ENCODE measurements at regions not wholly inside any gene's neighbourhood (a gene's known extent, or its start where the extent isn't known, plus 50 kb on each side); places are given as distances from the start of the nearest gene placed in this dataset.
A peak's percentile ranks its signal among the peaks of the same experiment; 100 is the strongest.

GRCh38 chr1:230515451-230516145 lies 89.5 kb upstream of the PGBD5 start:
- DNase-seq (ENCODE audit: low spot score): no peak

GRCh38 chr1:230510496-230510895 lies 84.4 kb upstream of the PGBD5 start:
- no peak for DNase-seq (ENCODE audit: low spot score)

GRCh38 chr1:230509281-230509977 lies 83.3 kb upstream of the PGBD5 start:
- peak; percentile 90 for DNase-seq (ENCODE audit: low spot score)

- DNase-seq (ENCODE audit: low spot score): peak; percentile 40
These were observed 81.7 kb upstream of the PGBD5 start for GRCh38 chr1:230507666-230508402.

GRCh38 chr1:230507236-230507635 lies 81.1 kb upstream of the PGBD5 start:
- no peak for DNase-seq (ENCODE audit: low spot score)

GRCh38 chr1:230506451-230506850 lies 80.3 kb upstream of the PGBD5 start:
- no peak for DNase-seq (ENCODE audit: low spot score)

GRCh38 chr1:230504310-230504709 lies 78.2 kb upstream of the PGBD5 start:
- DNase-seq (ENCODE audit: low spot score): no peak

- no peak for DNase-seq (ENCODE audit: low spot score)
These were observed 77.6 kb upstream of the PGBD5 start for GRCh38 chr1:230503726-230504125.

GRCh38 chr1:230502996-230503395 lies 76.9 kb upstream of the PGBD5 start:
- no peak for DNase-seq (ENCODE audit: low spot score)

- no peak for DNase-seq (ENCODE audit: low spot score)
These were observed 76.2 kb upstream of the PGBD5 start for GRCh38 chr1:230502306-230502705.

GRCh38 chr1:230501849-230502248 lies 75.7 kb upstream of the PGBD5 start:
- DNase-seq (ENCODE audit: low spot score): no peak

GRCh38 chr1:230501242-230501641 lies 75.1 kb upstream of the PGBD5 start:
- no peak for DNase-seq (ENCODE audit: low spot score)

GRCh38 chr1:230500063-230500462 lies 73.9 kb upstream of the PGBD5 start:
- no peak for DNase-seq (ENCODE audit: low spot score)

- DNase-seq (ENCODE audit: low spot score): no peak
These were observed 73.4 kb upstream of the PGBD5 start for GRCh38 chr1:230499496-230499895.

- DNase-seq (ENCODE audit: low spot score): no peak
These were observed 72.6 kb upstream of the PGBD5 start for GRCh38 chr1:230498704-230499103.

- no peak for DNase-seq (ENCODE audit: low spot score)
These were observed 70.3 kb upstream of the PGBD5 start for GRCh38 chr1:230496451-230496850.

GRCh38 chr1:230495891-230496385 lies 69.8 kb upstream of the PGBD5 start:
- no peak for DNase-seq (ENCODE audit: low spot score)

GRCh38 chr1:230495076-230495475 lies 68.9 kb upstream of the PGBD5 start:
- DNase-seq (ENCODE audit: low spot score): no peak

GRCh38 chr1:230494514-230494913 lies 68.4 kb upstream of the PGBD5 start:
- DNase-seq (ENCODE audit: low spot score): no peak

- DNase-seq (ENCODE audit: low spot score): no peak
These were observed 67.9 kb upstream of the PGBD5 start for GRCh38 chr1:230494026-230494425.

- DNase-seq (ENCODE audit: low spot score): no peak
These were observed 67.1 kb upstream of the PGBD5 start for GRCh38 chr1:230493264-230493663.

- no peak for DNase-seq (ENCODE audit: low spot score)
These were observed 64.3 kb upstream of the PGBD5 start for GRCh38 chr1:230490436-230490835.
